IPS-15b (cell line): ENCODE measurements at regions not wholly inside any gene's neighbourhood (a gene's known extent, or its start where the extent isn't known, plus 50 kb on each side); places are given as distances from the start of the nearest gene placed in this dataset.
A peak's percentile ranks its signal among the peaks of the same experiment; 100 is the strongest.

Source experiments
- H3K27me3 ChIP-seq: one replicate; pipeline ENCODE4 v1.6.1; 2013; ENCODE audit warnings: low read length; ENCODE audit not compliant: control insufficient read depth, insufficient read depth
- H3K36me3 ChIP-seq: one replicate; pipeline ENCODE4 v1.6.1; 2013; ENCODE audit warnings: low read length; ENCODE audit not compliant: control insufficient read depth, insufficient read depth
- H3K4me1 ChIP-seq: one replicate; pipeline ENCODE4 v1.6.1; 2013; ENCODE audit warnings: mild to moderate bottlenecking, low read length; ENCODE audit not compliant: control insufficient read depth, insufficient read depth
- H3K4me3 ChIP-seq: one replicate; pipeline ENCODE4 v1.5.1; 2013; ENCODE audit warnings: low read depth, low read length
- H3K9ac ChIP-seq: one replicate; pipeline ENCODE4 v1.6.1; 2013; ENCODE audit warnings: low read depth, mild to moderate bottlenecking, low read length
- H3K9me3 ChIP-seq: one replicate; pipeline ENCODE4 v1.6.1; 2013; ENCODE audit warnings: mild to moderate bottlenecking, low read length; ENCODE audit not compliant: control insufficient read depth, insufficient read depth

- H3K9me3 ChIP-seq, result peaks cover 2% of the 10 kb centered on the region
- H3K27me3 ChIP-seq, result no peaks in the 10 kb centered on the region
- H3K36me3 ChIP-seq, result peaks cover 7% of the 10 kb centered on the region
- H3K4me3 ChIP-seq, result no peak overlapping the region
- no peaks in the 10 kb centered on the region for H3K4me1 ChIP-seq
- no peak overlapping the region for H3K9ac ChIP-seq
Measured at GRCh38 chr16:11484691-11485258, 101.9 kb downstream of the LITAF start.

GRCh38 chr16:11485676-11486075, 101.0 kb downstream of the LITAF start:
- no peak overlapping the region for H3K4me3 ChIP-seq
- peaks cover 7% of the 10 kb centered on the region for H3K36me3 ChIP-seq
- no peak overlapping the region for H3K9ac ChIP-seq
- H3K27me3 ChIP-seq, result no peaks in the 10 kb centered on the region
- no peaks in the 10 kb centered on the region for H3K4me1 ChIP-seq
- H3K9me3 ChIP-seq, result peaks cover 2% of the 10 kb centered on the region

GRCh38 chr16:11487289-11487688, 99.4 kb downstream of the LITAF start:
- no peaks in the 10 kb centered on the region for H3K27me3 ChIP-seq
- H3K36me3 ChIP-seq, result peaks cover 3% of the 10 kb centered on the region
- no peaks in the 10 kb centered on the region for H3K9me3 ChIP-seq
- H3K4me1 ChIP-seq, result no peaks in the 10 kb centered on the region
- H3K9ac ChIP-seq, result no peak overlapping the region
- H3K4me3 ChIP-seq, result no peak overlapping the region

GRCh38 chr16:11488304-11488703, 98.4 kb downstream of the LITAF start:
- Histone ChIP-seq H3K36me3 (peaks cover 3% of the 10 kb centered on the region), H3K27me3 (no peaks in the 10 kb centered on the region), H3K9ac (no peak overlapping the region), H3K4me1 (no peaks in the 10 kb centered on the region), H3K9me3 (no peaks in the 10 kb centered on the region), H3K4me3 (no peak overlapping the region)

- peaks cover 2% of the 10 kb centered on the region for H3K4me1 ChIP-seq
- H3K9me3 ChIP-seq, result no peaks in the 10 kb centered on the region
- no peaks in the 10 kb centered on the region for H3K36me3 ChIP-seq
Measured at GRCh38 chr16:11491524-11491923, 95.2 kb downstream of the LITAF start.

GRCh38 chr16:11492808-11493530, 93.8 kb downstream of the LITAF start:
- Histone ChIP-seq H3K4me3 (peak overlapping the region; percentile 39), H3K36me3 (no peaks in the 10 kb centered on the region), H3K4me1 (peaks cover 12% of the 10 kb centered on the region)

More at GRCh38 chr16:11491524-11491923, 95.2 kb downstream of the LITAF start:
- no peak overlapping the region for H3K4me3 ChIP-seq
- no peaks in the 10 kb centered on the region for H3K27me3 ChIP-seq
- no peak overlapping the region for H3K9ac ChIP-seq

GRCh38 chr16:11493531-11493929, 93.2 kb downstream of the LITAF start:
- no peak overlapping the region for H3K9ac ChIP-seq
- H3K4me3 ChIP-seq, result peak overlapping the region; percentile 39
- peaks cover 13% of the 10 kb centered on the region for H3K4me1 ChIP-seq
- no peaks in the 10 kb centered on the region for H3K27me3 ChIP-seq
- H3K9me3 ChIP-seq, result no peaks in the 10 kb centered on the region
- no peaks in the 10 kb centered on the region for H3K36me3 ChIP-seq

More at GRCh38 chr16:11492808-11493530, 93.8 kb downstream of the LITAF start:
- Histone ChIP-seq H3K9ac (no peak overlapping the region), H3K9me3 (no peaks in the 10 kb centered on the region), H3K27me3 (no peaks in the 10 kb centered on the region)

GRCh38 chr16:11494029-11494428, 92.7 kb downstream of the LITAF start:
- H3K27me3 ChIP-seq, result no peaks in the 10 kb centered on the region
- no peak overlapping the region for H3K9ac ChIP-seq
- H3K36me3 ChIP-seq, result no peaks in the 10 kb centered on the region
- no peaks in the 10 kb centered on the region for H3K9me3 ChIP-seq
- H3K4me3 ChIP-seq, result no peak overlapping the region
- H3K4me1 ChIP-seq, result peaks cover 16% of the 10 kb centered on the region

GRCh38 chr16:11494433-11494832, 92.3 kb downstream of the LITAF start:
- Histone ChIP-seq H3K9ac (no peak overlapping the region), H3K4me1 (peaks cover 18% of the 10 kb centered on the region), H3K27me3 (no peaks in the 10 kb centered on the region), H3K9me3 (no peaks in the 10 kb centered on the region), H3K4me3 (no peak overlapping the region), H3K36me3 (no peaks in the 10 kb centered on the region)

- Histone ChIP-seq H3K4me1 (peaks cover 23% of the 10 kb centered on the region), H3K36me3 (no peaks in the 10 kb centered on the region), H3K9ac (no peak overlapping the region), H3K4me3 (no peak overlapping the region), H3K27me3 (no peaks in the 10 kb centered on the region), H3K9me3 (no peaks in the 10 kb centered on the region)
Measured at GRCh38 chr16:11495066-11495407, 91.7 kb downstream of the LITAF start.
